Breast epithelium (tissue), 4 donors: ENCODE measurements at regions not wholly inside any gene's neighbourhood (a gene's known extent, or its start where the extent isn't known, plus 50 kb on each side); places are given as distances from the start of the nearest gene placed in this dataset.

Experiments
- DNase-seq, 2 donors: peaks; one replicate each; pipeline ENCODE4 v3.0.0-alpha.2; 2019; ENCODE audit warnings: low spot score in 2 of 2
- H3K27ac ChIP-seq, 2 donors: fragments of 200-600 bp; sonication (generic) in 1 of 2; one replicate each; pipeline ENCODE4 v1.5.1; 2016 to 2019; ENCODE audit warnings: mild to moderate bottlenecking in 1 of 2
- H3K27me3 ChIP-seq, 2 donors: fragments of 200-600 bp; sonication (generic) in 1 of 2; one replicate each; pipeline versions ENCODE4 v1.5.1 to v1.6.0; 2017 to 2019; ENCODE audit warnings: control low read depth in 1 of 2, mild to moderate bottlenecking in 1 of 2
- H3K36me3 ChIP-seq: fragments of 200-600 bp; one replicate; pipeline ENCODE4 v1.5.1; 2019
- H3K4me1 ChIP-seq, 2 donors: fragments of 200-600 bp; sonication (generic); one replicate each; pipeline ENCODE4 v1.5.1; 2016 to 2019; ENCODE audit warnings: control low read depth in 1 of 2
- H3K4me3 ChIP-seq, 3 donors: fragments of 200-600 bp; sonication (generic); 1 replicate in 2 of 3; 2 replicates in 1 of 3; pipeline ENCODE4 v1.5.1; 2016 to 2019; ENCODE audit warnings: mild to moderate bottlenecking in 3 of 3, moderate library complexity in 2 of 3
- H3K9me3 ChIP-seq, 2 donors: fragments of 200-600 bp; sonication (generic) in 1 of 2; one replicate each; pipeline ENCODE4 v1.5.1; 2016 to 2019; ENCODE audit warnings: control low read depth in 1 of 2
- POLR2A ChIP-seq: fragments of 450-650 bp; IDR thresholded peaks from one replicate; pipeline ENCODE4 v1.6.1; 2016; ENCODE audit warnings: antibody characterized with exemption, mild to moderate bottlenecking, moderate library complexity
- POLR2AphosphoS5 ChIP-seq, 3 donors: sonication (generic); formaldehyde crosslinking; IDR thresholded peaks; one replicate each; pipeline ENCODE4 v1.6.1; 2017; ENCODE audit warnings: antibody characterized with exemption in 3 of 3
- intact Hi-C: fragments of 100-400 bp; cut with DNase I; formaldehyde crosslinking; loops from one replicate; pipeline ENCODE4 v1.15.1; 2023; ENCODE audit warnings: low total_unique reads
- TF ChIP-seq, protein P1 (sequence below), 3 donors: fragments of 450-650 bp; IDR thresholded peaks; one replicate each; pipeline ENCODE4 v1.5.1; 2016 to 2017; ENCODE audit warnings: antibody characterized with exemption in 3 of 3, mild to moderate bottlenecking in 3 of 3, moderate library complexity in 3 of 3

- Histone ChIP-seq H3K36me3 (no peaks in the 10 kb centered on the region), H3K27ac (no peak overlapping the region), H3K4me1 (no peaks in the 10 kb centered on the region), H3K9me3 (no peaks in the 10 kb centered on the region), H3K27me3 (no peaks in the 10 kb centered on the region), H3K4me3 (no peak overlapping the region)
- TF ChIP-seq, protein P1, sequence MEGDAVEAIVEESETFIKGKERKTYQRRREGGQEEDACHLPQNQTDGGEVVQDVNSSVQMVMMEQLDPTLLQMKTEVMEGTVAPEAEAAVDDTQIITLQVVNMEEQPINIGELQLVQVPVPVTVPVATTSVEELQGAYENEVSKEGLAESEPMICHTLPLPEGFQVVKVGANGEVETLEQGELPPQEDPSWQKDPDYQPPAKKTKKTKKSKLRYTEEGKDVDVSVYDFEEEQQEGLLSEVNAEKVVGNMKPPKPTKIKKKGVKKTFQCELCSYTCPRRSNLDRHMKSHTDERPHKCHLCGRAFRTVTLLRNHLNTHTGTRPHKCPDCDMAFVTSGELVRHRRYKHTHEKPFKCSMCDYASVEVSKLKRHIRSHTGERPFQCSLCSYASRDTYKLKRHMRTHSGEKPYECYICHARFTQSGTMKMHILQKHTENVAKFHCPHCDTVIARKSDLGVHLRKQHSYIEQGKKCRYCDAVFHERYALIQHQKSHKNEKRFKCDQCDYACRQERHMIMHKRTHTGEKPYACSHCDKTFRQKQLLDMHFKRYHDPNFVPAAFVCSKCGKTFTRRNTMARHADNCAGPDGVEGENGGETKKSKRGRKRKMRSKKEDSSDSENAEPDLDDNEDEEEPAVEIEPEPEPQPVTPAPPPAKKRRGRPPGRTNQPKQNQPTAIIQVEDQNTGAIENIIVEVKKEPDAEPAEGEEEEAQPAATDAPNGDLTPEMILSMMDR (IDR thresholded peaks at IDR 0.05): no peak
- no peak for TF ChIP-seq POLR2AphosphoS5 (IDR thresholded peaks at IDR 0.05)
- intact Hi-C loops: no loop called here
- DNase-seq: no peak
These were observed 1052.3 kb downstream of the AACS start for GRCh38 chr12:126117502-126117901.

DNA sequence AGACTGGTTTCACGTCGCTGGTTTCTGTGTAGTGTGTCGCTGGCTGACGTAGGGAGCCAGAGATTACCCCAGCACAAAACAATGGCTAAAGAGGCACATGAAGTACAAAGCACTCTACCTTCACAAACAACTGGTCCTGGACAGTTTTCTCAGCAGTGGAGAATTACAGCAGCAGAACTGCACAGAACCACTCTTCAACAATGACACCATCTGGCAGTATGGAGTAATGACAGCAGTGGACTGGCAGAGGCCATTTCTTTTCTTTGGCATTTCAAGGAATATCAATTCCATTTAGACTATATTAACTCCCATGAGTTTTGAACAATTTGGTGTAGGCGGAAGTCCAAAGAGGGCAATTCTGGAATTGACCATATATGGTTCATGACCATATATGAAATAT, 1074.1 kb downstream of the AACS start:
- TF ChIP-seq POLR2A: no peak
- TF ChIP-seq, protein P1 (IDR thresholded peaks at IDR 0.05): no peak
- no peak for TF ChIP-seq POLR2AphosphoS5 (IDR thresholded peaks at IDR 0.05)
- intact Hi-C loops: no loop called here
- H3K4me3 ChIP-seq: no peak overlapping the region
- peaks cover 0 to 52% of the 10 kb centered on the region in 2 donors for H3K9me3 ChIP-seq
- no peaks in the 10 kb centered on the region for H3K4me1 ChIP-seq
- H3K27me3 ChIP-seq: no peaks in the 10 kb centered on the region
- H3K27ac ChIP-seq: no peak overlapping the region
- no peaks in the 10 kb centered on the region for H3K36me3 ChIP-seq
- no peak for DNase-seq

DNA sequence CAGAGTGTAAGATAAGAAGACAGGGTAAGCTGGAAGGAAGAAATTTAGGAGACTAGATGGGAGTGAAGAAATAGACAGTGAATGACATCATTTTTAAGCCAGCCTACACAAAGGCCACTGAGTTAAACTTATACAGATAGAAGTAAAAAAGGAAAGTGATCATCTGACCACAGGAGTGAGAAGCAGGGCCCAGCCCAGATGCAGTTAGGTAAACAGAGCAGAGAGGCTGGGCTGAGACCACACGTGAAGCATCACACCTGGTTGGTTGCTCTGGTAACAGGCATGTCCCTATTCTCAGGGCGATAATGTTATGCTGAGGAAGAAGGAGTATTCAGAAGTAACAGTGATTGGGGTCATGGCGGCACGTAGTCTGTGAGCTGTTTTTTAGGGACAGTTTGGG, 1079.4 kb downstream of the AACS start:
- Histone ChIP-seq H3K27me3 (no peaks in the 10 kb centered on the region), H3K4me1 (no peaks in the 10 kb centered on the region), H3K27ac (no peak overlapping the region), H3K9me3 (peaks cover 0 to 8% of the 10 kb centered on the region in 2 donors), H3K36me3 (no peaks in the 10 kb centered on the region), H3K4me3 (no peak overlapping the region)
- TF ChIP-seq POLR2AphosphoS5 (IDR thresholded peaks at IDR 0.05) (no peak), POLR2A (no peak)
- TF ChIP-seq, protein P1 (IDR thresholded peaks at IDR 0.05): no peak
- DNase-seq: no peak
- intact Hi-C loops: no loop called here

GRCh38 chr12:126147321-126147720, 1082.1 kb downstream of the AACS start:
- DNase-seq: no peak
- H3K27me3 ChIP-seq: no peaks in the 10 kb centered on the region
- H3K4me1 ChIP-seq: no peaks in the 10 kb centered on the region
- TF ChIP-seq POLR2A (no peak), POLR2AphosphoS5 (IDR thresholded peaks at IDR 0.05) (no peak)
- TF ChIP-seq, protein P1 (IDR thresholded peaks at IDR 0.05): no peak
- H3K36me3 ChIP-seq: no peaks in the 10 kb centered on the region
- no peak overlapping the region for H3K4me3 ChIP-seq
- no peak overlapping the region for H3K27ac ChIP-seq
- H3K9me3 ChIP-seq: no peaks in the 10 kb centered on the region
- intact Hi-C loops: no loop called here

DNA sequence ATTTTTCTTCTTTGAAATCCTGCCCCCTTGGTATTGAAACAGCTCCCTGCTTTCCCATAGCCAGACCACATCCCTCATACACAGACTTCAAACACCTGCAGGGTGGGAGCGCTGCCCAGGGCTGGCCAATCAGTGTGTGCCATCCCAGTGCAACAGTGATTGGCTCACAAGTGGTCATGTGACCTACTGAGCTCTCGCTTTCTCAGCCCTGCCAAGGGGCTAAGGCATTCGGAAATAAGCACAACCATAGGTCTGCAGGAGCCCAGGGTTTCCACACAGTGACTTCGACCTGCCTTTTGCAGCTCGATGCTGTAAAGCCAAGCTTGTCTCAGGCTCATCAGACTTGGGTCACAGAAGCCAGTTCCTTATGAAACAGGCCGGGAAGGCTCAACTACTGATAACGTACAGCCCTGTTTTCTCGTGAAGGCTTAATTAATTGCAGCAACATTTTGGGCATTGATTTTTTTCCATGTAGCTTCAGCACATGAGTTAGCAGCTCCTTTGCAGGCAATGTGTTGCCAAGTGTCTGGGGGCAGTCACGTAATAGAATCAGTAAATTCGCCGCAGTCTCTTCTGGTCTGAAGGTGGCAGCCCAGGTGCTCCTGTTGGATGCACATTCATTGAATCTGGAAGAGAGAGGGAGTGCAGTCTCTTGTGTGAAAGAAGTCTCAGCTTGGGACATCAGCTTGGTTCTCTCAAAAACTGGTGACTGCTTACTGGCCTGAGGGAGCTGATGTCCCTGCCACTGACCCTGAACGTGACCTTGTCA, 1091.8 kb downstream of the AACS start:
- intact Hi-C loops: no loop called here
- Histone ChIP-seq H3K4me3 (no peak overlapping the region), H3K36me3 (no peaks in the 10 kb centered on the region)

More for the DNA sequence above, 1091.8 kb downstream of the AACS start:
- no peak overlapping the region for H3K27ac ChIP-seq
- H3K27me3 ChIP-seq: no peaks in the 10 kb centered on the region
- H3K9me3 ChIP-seq: no peaks in the 10 kb centered on the region
- DNase-seq: no peak
- TF ChIP-seq POLR2A (no peak), POLR2AphosphoS5 (IDR thresholded peaks at IDR 0.05) (no peak)
- TF ChIP-seq, protein P1 (IDR thresholded peaks at IDR 0.05): no peak
- H3K4me1 ChIP-seq: no peaks in the 10 kb centered on the region
